ENCODE measurements at regions not wholly inside any gene's neighbourhood (a gene's known extent, or its start where the extent isn't known, plus 50 kb on each side); places are given as distances from the start of the nearest gene placed in this dataset.

DNA sequence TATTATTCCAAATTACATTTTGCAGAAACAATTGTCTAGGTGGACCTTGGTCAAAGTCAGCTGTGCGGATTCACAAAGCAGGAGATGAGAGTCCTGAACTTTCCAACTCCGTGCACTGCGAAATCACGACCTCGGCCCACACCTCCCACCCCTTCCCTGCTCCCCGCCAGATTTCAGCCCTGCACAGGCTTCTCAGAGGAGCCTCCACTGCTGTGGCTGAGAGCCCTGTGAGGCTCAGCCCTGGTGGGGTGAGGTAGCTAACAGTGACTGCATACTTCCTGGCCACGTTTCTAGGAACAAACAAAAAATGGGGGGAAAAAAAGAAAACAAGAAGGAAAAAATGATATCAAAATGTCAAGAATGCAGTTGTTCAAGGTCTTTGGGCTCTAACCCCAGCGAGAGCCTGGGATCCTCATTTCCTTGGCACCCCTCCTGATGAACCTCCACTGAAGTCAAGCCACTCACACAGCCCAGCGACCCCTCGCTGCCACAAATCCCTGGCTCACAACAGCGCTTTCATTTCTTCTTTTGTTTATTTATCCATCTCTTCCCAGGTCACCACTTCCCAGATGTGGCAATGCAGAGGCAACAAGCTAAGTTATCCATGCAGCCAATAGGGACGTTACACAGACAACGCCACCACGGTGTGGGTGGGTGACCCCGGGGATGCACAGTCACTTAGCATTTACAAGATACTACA, 729.7 kb upstream of the ID2 start:
- DNase-seq: no peak

DNA sequence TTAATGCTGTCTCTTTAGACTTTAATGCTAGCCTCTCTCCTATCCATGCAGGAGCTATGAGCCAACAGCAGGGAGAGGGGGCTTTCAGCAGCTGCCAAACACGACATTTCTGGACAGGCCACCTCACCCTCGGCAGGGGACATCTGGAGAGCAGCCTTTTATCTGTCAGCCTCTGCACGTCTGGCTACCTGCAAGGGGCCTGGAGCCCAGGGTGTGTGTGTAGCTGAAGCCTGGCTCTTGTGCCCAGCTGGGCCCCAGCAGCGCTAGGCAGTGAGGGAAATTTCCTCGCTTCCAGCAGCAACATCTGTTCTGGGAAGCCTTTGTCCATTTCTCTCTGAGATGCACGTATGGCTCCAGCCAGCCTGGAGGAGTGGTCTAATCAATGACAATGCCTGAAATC, 728.7 kb upstream of the ID2 start:
- no peak for DNase-seq

DNA sequence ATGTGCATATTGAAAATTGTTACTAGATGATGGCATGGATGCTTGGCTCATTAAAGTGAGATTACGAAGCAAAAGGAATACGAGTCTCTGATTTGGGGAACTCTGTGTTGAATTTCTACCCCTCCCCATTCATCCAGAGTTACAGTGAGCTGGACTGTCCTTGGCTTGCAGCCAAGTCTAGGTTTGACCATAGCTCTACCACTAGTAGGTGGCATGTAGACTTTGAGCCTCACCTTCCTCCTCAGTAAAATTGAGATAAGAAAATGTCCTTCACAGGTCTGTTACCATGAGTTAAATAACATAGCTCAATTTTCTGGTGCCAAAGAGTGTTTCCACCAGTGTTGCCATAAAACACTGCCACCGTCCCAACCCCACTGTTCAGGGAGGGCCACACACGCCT, 727.6 kb upstream of the ID2 start:
- DNase-seq: no peak

DNA sequence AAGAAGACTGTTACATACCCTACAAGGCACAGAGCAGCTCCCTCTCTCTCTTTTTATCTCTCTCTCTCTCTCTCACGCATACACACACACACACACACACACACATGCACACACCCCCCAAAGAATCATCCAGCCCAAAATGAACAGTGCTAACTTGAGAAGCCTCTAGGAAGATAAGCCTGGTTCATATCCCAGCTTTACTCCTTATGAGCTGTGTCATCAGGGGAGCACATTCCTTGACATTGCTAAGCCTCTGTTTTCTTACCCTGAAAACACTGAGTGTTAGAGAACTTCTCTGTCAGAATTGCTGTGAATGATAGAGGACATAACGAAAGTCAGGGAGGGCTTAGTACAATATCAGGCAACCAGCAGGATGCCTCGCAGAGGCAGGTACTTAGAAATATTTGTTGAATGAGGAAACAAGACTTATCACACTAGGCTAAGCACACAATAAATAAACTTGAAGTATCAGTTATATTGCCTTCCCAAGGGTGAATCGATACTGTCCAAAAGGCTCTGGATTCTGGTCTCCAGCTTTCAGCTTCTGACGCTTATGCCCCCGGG, 725.6 kb upstream of the ID2 start:
- no peak for DNase-seq

DNA sequence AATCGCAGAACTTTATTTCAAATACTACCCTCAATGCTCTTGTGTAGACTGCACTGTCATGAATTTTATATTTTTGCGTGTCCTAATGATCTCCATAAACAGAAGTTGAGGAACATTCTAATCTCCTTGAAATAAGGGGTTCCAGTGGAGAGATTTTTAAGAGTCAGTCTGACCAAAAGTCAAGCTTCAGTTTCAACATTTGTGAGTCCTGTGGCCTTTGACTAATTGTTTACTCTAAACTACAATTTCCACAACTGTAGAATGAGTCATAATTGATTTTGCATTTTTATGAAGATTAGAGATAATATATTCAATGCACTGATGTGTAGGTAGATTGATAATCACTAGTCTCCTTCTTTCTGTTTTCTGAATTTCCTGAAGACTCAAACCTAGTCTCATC, 720.3 kb upstream of the ID2 start:
- DNase-seq: no peak

DNA sequence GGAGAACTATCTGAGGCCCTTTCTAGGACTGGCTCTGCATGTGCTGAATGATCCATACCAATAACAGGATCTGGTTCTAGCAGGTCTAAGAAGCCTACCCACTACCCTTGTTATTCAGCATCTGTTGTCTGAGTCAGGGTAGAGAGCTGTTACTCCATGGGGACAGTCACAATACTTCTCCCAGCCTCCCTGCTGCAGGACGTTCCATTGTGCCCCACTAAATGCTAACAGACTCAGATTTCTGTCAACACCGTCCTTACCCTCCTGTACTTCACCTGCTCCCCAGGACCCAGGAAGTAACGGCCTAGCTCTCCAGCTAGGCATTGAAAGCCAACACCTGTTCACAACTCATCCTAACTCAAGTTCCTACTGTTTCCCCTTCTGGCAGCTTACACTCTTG, 719.7 kb upstream of the ID2 start:
- no peak for DNase-seq

DNA sequence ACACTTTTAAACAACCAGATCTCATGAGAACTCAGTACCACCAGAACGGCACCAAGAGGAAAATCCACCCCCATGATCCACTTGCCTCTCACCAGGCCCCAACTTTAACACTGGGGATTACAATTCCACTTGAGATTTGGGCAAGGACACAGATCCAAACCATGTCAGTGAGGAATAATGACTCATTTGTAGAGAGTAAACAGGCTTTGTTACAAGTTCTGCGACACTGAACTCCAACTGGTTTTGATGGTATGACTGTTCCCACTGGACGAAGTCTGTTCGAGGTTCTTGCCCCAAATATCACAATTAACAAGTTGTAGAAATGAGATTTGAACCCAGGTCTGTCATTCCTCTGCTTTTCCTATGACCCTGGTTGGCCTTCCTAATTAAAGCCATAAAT, 718.1 kb upstream of the ID2 start:
- DNase-seq: no peak

DNA sequence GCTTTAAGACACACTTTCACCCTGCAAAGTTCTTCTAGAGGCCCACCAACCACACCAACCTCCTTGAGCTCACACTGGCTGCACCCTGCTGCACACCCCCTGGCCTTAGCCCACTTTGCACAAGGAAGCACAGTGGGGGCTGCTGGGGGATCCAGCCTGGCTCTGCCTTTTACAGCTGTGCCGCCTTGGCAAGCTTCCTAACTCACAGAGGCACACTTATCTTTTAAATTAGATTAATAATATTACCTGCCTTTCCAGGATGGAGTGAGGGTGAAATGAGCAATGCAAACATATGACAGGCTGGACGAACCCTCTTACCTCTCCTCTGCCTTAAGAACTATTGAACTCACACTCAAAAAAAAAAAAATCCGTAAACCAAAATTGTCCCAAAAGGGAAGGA, 715.8 kb upstream of the ID2 start:
- DNase-seq: no peak

DNA sequence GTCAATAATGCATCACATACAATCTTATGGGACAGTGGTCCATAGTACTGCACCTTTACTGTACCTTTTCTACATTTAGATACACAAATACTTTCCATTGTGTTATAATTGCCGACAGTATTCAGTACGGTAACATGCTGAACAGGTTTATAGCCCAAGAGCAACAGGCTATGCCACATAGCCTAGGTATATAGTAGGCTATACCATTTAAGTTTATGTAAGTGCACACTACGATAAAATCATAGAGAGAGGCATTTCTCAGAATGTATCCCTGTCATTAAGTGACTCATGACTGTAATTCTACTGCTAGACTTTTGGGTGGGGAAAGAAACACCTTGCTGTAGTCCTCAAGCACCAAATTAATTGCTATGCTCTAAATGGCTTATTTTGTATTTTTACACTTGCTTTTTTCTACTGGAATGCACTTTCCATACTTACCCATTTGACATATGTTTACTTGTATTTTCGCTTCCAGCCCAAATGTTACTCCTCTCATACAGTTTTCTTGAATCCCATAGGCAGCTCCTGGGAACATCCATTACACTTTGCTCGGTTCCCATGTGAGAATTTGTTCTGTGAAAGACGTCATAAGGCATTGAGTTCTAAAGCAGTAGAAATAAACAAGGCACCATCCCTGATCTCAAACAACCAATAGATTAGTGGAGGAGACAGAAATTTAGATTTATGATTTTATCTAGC, 714.0 kb upstream of the ID2 start:
- no peak for DNase-seq

DNA sequence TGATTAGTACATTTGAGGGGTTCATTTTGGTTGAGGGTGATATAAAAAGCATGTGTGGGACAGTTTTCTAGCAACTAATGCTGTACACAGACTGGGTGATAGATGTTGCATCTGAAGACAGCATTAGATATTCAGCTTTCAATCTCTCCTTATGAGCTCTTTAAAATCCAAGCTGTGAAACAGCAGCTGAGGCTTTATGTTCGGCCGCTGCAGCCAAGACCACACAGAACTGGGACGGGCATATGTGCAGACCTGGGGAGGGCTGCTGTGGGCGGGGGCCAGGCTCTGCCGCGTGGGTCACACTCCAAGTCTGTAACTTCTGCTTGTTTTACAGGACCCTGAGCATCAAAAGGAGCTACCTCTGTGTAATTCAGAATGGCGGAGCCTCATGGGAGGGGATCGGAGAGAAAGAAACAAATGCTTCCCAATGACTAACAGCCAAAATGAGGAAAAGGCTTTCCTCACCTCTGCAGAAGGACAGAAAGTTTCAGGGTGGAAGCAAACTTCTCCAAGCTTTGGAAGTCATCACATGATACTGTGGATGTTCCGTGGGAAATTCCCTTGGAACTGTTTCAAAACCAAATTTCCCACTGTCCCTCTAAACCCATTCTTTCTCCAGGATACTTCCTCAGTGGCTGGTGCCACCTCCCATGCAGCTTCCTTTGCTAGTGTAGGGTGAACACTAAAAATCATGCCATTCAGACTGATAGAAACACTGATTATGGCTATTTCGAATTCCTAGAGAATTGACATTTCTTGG, 711.9 kb upstream of the ID2 start:
- DNase-seq: no peak

DNA sequence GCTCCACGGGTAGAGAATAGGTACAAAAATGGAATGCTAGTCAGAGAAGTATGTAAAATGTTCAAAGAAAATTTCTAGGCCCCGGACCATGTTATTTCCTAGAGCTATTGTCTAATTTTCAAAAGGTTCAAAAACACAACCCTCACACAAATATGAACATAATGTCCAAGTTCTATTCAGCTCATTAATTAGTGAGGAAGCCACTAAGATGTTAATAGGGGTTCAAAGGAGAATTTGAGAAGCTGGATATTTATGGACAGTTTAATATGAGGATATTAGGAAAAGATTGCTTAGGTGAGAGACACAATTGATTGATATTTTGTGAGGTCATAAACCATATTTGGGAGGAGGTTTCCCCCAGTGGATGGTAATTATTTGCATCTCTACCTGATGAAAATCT, 710.6 kb upstream of the ID2 start:
- DNase-seq: no peak

DNA sequence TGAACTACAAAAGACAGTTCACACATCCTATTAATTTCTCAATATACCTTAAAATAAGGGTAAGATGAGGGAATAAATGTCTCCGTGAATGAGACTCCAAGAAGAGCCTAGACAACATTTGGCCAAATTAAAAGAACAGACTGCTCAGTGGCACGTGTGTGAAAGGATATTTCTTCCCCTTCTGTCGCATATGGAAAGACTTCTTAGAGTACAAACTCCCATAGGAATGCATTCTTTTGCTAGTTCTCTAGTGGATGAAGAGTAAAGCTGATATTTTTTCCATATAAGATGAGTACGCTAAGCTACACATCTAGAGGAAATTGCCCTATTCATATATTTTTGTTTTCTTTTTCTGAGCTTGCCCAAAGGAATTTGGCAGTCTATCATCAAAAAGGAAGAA, 710.0 kb upstream of the ID2 start:
- DNase-seq: no peak

DNA sequence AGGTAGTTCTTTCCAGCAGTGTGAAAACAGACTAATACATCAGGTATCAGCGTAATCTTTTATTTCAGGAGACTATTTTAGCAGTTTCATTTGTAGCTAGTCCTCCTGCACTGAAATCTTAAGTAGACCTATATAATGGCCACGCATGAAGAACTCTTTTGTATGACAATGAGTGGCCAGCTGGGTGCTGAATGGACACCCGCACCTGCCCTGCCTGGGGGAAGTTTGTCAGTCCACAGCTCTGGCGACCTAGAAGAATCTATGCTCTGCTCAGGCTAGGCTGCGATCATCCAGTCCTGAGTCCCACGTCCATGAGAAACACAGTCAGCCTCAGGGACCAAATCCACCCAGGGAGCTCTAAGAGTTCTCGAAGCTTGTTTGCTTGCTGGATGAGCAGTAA, 709.2 kb upstream of the ID2 start:
- no peak for DNase-seq

DNA sequence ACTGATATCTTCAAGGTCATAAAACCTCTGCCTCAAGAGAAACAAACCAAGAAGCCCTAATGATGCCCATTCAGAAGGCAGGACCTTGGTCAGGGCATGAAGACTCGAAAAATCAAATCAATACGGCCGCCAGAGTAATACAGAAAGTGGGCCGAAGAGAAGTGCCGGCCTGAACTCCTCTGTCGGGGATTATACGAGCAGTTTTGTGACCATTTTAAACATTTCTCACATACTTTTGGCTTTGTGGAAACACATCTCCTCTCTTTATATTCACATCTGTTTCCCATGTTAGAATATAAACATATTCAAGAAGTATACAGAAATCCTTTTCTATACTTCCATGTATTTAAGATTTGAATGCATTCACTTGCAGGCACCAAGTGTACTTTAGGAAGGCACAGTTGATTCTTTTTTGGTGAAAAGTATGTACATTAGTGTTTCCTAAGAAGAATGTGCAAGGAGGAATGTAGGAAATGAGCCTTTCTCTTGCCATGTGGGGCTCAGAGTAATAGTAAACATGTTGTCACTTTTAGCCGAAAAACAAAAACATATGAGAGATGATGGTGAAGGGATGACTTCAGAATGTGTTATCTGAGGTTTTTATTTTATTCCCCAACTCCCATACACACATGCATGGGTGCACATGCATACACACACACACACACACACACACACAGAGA, 707.9 kb upstream of the ID2 start:
- no peak for DNase-seq

DNA sequence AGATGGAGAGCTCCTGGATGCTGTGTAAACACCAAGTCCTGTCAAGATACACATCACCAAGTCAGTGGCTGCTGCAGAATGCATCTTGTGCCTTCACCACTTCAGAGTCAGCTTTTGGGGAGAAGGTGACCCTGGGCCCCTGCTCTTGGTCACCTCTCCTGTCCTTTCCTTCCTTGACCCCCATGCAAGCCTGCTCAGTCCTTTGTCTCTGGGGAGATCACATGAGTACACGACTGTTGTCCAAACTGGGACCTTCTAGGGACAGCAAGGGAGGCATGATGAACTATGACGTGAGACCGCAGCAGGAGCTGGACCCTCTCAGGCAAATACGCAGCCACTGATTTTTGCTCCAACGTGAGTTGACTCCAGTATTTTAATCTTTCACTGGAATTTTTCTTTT, 706.9 kb upstream of the ID2 start:
- DNase-seq: no peak

DNA sequence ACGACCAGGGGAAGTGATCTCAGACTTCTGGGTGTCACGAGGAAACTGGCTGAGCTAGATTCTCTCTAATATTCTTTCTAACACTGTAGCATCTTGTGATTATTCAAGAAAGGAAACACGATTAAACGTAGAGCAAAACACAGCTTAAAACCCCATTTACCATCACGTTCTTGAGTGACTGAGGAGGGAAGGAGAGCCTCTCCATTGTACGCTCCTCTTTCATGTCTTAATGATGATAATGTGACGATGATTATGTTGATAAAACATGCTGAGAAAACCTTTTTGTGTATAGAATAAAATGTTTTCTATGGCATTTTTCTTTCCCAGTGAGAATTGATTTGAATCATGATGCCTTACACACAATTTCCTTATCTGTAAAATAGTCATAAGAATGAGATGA, 705.6 kb upstream of the ID2 start:
- DNase-seq: no peak

DNA sequence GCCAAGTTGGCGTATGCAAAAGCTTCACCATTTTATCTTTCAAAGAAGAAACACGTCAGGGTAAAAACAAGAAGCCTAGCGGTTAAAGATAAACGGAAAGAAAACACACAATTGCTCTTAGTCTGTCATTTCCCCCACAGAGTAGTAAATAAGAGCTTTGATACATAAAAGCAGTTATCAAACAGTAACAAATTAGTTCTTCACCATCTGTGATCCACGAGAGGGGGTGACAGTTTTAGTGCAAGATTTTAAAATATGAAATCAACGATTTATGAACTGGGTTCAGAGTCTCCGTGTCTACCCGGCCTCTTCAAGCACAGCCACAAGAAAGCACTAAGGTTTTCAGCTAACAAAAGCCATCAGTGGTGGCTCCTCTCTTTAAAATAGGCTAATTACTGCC, 703.9 kb upstream of the ID2 start:
- DNase-seq: no peak

DNA sequence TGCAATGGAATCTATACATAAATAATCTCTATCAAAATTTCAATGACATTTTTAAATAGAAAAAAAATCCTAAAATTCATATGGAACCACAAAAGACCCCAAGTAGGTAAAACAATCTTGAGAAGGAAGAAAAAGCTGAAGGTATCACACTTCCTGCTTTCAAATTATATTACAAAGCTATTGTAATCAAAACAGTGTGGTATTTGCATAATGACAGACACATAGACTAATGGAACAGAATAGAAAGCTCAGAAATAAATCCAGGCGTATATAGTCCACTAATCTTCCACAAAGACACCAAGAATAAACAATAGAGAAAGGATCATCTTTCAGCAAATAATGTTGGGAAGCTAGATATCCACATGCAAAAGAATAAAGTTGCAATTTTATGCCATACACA, 699.8 kb upstream of the ID2 start:
- DNase-seq: no peak

DNA sequence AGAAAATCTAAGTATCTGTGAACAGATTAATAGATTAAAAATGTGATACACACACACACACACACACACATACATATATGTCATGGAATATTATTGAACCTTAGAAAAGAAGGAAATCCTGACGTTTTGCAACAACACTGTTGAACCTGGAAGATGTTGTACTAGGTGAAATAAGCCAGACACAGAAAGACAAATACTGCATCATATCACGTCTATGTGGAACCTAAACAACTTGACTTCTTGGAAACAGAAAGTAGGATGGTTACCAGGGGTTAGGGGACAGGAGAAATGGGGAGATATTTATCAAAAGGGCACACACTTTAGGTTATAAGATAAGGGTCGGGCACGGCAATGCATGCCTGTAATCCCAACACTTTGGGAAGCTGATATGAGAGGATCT, 698.4 kb upstream of the ID2 start:
- no peak for DNase-seq

DNA sequence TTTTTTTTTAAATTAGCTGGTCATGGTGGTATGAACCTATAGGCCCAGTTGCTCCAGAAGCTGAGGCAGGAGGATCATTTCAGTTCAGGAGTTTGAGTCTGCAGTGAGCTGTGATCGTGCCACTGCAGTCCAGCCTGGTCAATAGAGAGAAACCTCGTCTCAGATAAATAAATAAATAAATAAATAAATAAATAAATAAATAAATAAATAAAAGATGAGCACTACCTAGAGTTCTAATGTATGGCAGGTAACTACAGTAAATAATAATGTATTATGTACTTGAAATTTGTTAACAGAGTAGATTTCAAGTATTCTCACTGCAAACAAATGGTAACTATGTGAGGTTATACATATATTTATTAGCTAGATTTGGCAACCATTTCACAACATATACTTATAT, 697.9 kb upstream of the ID2 start:
- DNase-seq: no peak

DNA sequence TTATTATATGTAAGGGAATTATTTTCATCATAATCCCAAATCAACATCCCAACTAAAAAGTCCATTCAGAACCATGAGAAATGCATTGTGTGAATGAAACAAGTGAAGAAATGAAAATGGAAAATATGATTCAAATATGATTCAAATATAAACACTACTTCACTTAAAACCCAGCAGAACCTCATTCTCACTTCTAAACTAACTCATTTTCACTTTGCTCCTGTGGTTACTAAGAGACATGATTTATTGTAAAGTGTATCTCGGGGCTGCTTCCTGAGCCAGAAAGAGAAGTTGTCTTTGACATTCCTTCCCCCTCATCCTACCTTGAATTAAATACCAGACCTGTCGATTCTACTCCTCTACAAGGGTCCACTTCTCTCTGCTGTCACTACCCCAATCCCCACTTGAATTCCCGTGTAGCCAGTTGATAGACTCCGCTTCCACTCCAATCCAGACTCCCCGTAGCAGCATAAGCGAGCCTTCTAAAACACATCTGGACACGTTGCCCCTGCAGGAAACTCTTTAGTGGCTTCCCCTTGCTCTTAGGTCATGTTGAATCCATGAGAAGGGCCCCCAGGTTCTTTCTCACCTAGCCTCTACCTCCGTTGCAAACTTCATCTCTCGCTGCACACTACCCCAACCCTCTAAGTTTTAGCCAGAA, 697.0 kb upstream of the ID2 start:
- peak; percentile 37 for DNase-seq

DNA sequence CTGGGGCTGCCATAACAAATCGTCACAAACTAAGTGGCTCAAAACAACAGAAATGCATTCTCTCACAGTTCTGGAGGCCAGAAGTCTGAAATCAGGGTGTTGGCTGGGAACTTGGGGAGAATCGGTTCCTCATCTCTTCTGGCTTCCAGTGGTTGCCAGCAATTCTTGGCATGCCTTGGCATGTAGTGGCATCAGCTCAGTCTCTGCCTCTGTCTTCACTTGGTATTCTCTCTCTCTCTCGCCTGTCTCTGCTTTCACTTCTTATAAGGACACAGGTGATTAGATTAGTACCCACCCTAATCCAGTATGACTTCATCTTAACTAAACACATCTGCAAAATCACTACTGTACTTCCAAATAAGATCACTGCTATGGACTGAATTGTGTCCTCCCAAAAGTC, 695.4 kb upstream of the ID2 start:
- DNase-seq: no peak

DNA sequence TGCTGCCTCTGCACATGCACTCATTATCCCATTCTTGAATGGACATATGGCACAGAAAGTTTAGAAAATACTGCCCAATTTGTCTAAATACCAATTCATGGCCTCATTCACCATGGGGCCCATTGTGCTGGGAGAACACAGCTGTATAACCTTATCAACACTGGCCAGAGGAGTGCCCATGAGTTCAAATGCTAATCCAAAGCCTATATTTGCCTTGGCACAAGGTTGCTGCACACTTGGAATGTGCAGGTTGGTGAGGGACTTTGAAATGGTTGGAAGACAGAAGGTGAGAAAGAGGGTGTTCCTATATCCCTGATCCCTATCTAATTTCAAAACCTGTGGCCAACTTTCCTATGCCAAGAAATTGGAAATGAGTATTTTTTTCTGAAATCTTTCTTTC, 693.9 kb upstream of the ID2 start:
- no peak for DNase-seq
